ENCODE measurements at regions not wholly inside any gene's neighbourhood (a gene's known extent, or its start where the extent isn't known, plus 50 kb on each side); places are given as distances from the start of the nearest gene placed in this dataset.

GRCh38 chr1:199693724-199694123 is 333.8 kb upstream of the NR5A2 start:
- H3K27me3 ChIP-seq (replicated peaks; ENCODE audit: insufficient read depth), result no peaks in the 10 kb centered on the region
- ATAC-seq (ENCODE audit: insufficient number of reproducible peaks, low FRiP score, low read depth), result no peak
- no peaks in the 10 kb centered on the region for H3K9me3 ChIP-seq
- DNase-seq (ENCODE audit: low spot score), result no peak
- no peak overlapping the region for H3K4me3 ChIP-seq
- no peak overlapping the region for H3K27ac ChIP-seq
- no peak for TF ChIP-seq CTCF (IDR thresholded peaks at IDR 0.05)
- no peaks in the 10 kb centered on the region for H3K36me3 ChIP-seq
- no peaks in the 10 kb centered on the region for H3K4me1 ChIP-seq (ENCODE audit: control insufficient read depth in 1 of 2, low read depth in 2 of 2)

DNA sequence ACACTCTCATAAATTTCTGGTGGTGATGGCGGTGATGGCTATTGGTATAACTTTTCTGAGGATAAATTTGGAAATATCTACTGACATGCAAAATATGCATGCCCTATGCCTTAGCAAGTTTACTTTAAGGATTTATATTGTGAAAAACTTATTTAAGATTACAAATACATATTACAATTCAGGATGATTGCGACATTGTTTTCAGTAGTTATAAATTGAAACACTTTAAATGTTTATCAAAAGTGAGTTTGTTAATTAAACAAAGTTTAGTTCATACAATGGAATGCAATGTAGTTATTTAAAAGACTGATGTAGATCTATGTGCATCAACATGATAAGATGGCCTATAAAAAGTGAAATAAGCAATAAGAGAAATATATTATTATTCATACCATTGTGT is 331.3 kb upstream of the NR5A2 start:
- ATAC-seq (ENCODE audit: insufficient number of reproducible peaks, low FRiP score, low read depth), result no peak
- Histone ChIP-seq H3K27ac (no peak overlapping the region), H3K4me1 (ENCODE audit: control insufficient read depth in 1 of 2, low read depth in 2 of 2) (no peaks in the 10 kb centered on the region), H3K4me3 (no peak overlapping the region), H3K9me3 (no peaks in the 10 kb centered on the region), H3K27me3 (replicated peaks; ENCODE audit: insufficient read depth) (no peaks in the 10 kb centered on the region), H3K36me3 (no peaks in the 10 kb centered on the region)
- no peak for TF ChIP-seq CTCF (IDR thresholded peaks at IDR 0.05)
- DNase-seq (ENCODE audit: low spot score), result no peak

- Histone ChIP-seq H3K4me3 (no peak overlapping the region), H3K9me3 (no peaks in the 10 kb centered on the region), H3K36me3 (no peaks in the 10 kb centered on the region), H3K4me1 (ENCODE audit: control insufficient read depth in 1 of 2, low read depth in 2 of 2) (no peaks in the 10 kb centered on the region), H3K27ac (no peak overlapping the region), H3K27me3 (replicated peaks; ENCODE audit: insufficient read depth) (no peaks in the 10 kb centered on the region)
- DNase-seq (ENCODE audit: low spot score) (no peak), ATAC-seq (ENCODE audit: insufficient number of reproducible peaks, low FRiP score, low read depth) (no peak)
- TF ChIP-seq CTCF (IDR thresholded peaks at IDR 0.05), result no peak
Measured at GRCh38 chr1:199698222-199698621, 329.3 kb upstream of the NR5A2 start.

DNA sequence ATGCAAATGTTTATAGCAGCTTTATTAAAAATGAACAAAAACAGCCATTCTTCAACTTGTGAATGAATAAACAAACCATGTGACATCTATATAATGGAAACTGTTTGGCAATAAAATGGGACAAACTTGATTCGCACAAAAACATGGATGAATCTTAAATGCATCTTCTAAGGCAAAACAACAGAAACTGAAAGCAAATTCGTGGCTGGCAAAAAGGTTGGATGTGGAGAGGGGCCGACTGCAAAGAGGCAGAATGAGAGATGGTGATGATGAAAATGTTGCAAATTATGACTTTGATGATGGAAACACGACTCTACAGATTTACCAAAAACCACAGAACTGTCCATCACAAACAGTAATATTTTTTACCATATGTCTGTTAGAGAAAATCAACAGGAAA is 327.0 kb upstream of the NR5A2 start:
- Histone ChIP-seq H3K9me3 (no peaks in the 10 kb centered on the region), H3K27me3 (replicated peaks; ENCODE audit: insufficient read depth) (no peaks in the 10 kb centered on the region), H3K36me3 (no peaks in the 10 kb centered on the region), H3K4me1 (ENCODE audit: control insufficient read depth in 1 of 2, low read depth in 2 of 2) (no peaks in the 10 kb centered on the region), H3K27ac (no peak overlapping the region), H3K4me3 (no peak overlapping the region)
- DNase-seq (ENCODE audit: low spot score), result no peak
- no peak for TF ChIP-seq CTCF (IDR thresholded peaks at IDR 0.05)
- no peak for ATAC-seq (ENCODE audit: insufficient number of reproducible peaks, low FRiP score, low read depth)

- no peak for TF ChIP-seq CTCF (IDR thresholded peaks at IDR 0.05)
- H3K9me3 ChIP-seq, result no peaks in the 10 kb centered on the region
- no peak overlapping the region for H3K4me3 ChIP-seq
- H3K4me1 ChIP-seq (ENCODE audit: control insufficient read depth in 1 of 2, low read depth in 2 of 2), result no peaks in the 10 kb centered on the region
- no peaks in the 10 kb centered on the region for H3K27me3 ChIP-seq (replicated peaks; ENCODE audit: insufficient read depth)
- H3K27ac ChIP-seq, result no peak overlapping the region
- no peaks in the 10 kb centered on the region for H3K36me3 ChIP-seq
- ATAC-seq (ENCODE audit: insufficient number of reproducible peaks, low FRiP score, low read depth) (no peak), DNase-seq (ENCODE audit: low spot score) (no peak)
Measured at GRCh38 chr1:199701726-199702125, 325.8 kb upstream of the NR5A2 start.

All from thoracic aorta (tissue), 2 donors.